Mammary epithelial cell (primary cell): ENCODE measurements at regions not wholly inside any gene's neighbourhood (a gene's known extent, or its start where the extent isn't known, plus 50 kb on each side); places are given as distances from the start of the nearest gene placed in this dataset.

Experiments used
- EZH2 ChIP-seq: IDR thresholded peaks from 2 replicates; pipeline ENCODE4 v1.6.1; 2012; ENCODE audit warnings: low read length, inconsistent platforms, borderline replicate concordance
- TF ChIP-seq, protein P1 (sequence below), 2 donors: IDR thresholded peaks in 1 of 2; conservative IDR thresholded peaks in 1 of 2; 2 replicates each; pipeline ENCODE4 v1.5.1; 2011 to 2012; ENCODE audit warnings: inconsistent platforms in 2 of 2, low read length in 2 of 2, mild to moderate bottlenecking in 2 of 2, control low read depth in 1 of 2, low read depth in 1 of 2; ENCODE audit not compliant: insufficient read depth in 1 of 2; ENCODE audit errors: extremely low read depth in 1 of 2

DNA sequence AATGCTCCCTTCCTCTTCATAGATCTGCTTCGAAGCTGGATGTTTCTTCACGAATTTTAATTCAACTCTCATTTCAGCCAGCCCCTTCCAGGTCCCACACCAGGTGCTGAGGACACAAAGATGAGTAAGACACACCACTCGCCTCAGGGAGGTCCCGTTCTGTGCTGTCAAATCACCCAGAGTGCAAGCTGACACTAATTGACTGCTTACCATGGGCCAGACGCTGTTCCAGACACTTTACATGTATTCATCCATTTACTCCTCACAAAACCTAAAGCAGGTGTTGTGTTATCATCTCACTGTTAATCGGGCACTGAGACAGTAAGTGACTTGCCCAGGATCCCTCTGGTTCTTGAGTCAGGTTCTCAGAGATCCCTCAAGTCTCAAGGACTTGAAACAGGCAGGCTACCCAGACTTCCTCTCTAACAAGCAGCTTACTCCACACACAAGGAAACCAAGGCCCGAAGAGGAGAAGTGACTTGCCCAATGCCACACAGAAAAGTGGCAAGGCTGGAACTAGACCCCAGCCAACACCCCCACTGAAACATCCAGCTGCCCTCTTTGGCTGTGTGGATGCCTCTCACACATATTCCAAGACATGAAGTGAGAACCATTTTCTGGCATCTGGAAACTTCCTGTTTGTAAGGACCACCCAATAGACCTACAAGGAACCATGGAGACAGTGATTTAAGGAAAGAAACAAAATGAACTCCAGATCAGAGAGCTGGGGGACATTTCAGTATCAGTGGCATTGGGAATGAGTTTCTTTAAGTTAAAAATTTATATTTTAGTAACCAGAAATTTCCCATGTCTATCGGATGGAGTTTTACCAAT, 174.5 kb downstream of the CDC5L start:
- TF ChIP-seq, protein P1, sequence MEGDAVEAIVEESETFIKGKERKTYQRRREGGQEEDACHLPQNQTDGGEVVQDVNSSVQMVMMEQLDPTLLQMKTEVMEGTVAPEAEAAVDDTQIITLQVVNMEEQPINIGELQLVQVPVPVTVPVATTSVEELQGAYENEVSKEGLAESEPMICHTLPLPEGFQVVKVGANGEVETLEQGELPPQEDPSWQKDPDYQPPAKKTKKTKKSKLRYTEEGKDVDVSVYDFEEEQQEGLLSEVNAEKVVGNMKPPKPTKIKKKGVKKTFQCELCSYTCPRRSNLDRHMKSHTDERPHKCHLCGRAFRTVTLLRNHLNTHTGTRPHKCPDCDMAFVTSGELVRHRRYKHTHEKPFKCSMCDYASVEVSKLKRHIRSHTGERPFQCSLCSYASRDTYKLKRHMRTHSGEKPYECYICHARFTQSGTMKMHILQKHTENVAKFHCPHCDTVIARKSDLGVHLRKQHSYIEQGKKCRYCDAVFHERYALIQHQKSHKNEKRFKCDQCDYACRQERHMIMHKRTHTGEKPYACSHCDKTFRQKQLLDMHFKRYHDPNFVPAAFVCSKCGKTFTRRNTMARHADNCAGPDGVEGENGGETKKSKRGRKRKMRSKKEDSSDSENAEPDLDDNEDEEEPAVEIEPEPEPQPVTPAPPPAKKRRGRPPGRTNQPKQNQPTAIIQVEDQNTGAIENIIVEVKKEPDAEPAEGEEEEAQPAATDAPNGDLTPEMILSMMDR (conservative IDR thresholded peaks at IDR 0.05 in 1 of 2, IDR thresholded peaks at IDR 0.05 in 1 of 2; ENCODE audit: extremely low read depth in 1 of 2, insufficient read depth in 1 of 2, low read depth in 1 of 2, low read length in 2 of 2) = no peak
- TF ChIP-seq EZH2 = no peak
